SU-DHL-6 (cell line): ENCODE measurements at regions not wholly inside any gene's neighbourhood (a gene's known extent, or its start where the extent isn't known, plus 50 kb on each side); places are given as distances from the start of the nearest gene placed in this dataset.

ENCODE experiments used
- H2AFZ ChIP-seq: fragments of 200-600 bp; sonication (generic); 2 replicates; pipeline ENCODE4 v1.6.1; 2014; ENCODE audit warnings: low read depth, mild to moderate bottlenecking, moderate library complexity, mixed read lengths, antibody characterized with exemption, low read length; ENCODE audit not compliant: severe bottlenecking
- H3F3A ChIP-seq: fragments of 200-600 bp; shearing (Covaris generic); 2 replicates; pipeline ENCODE4 v1.6.0; 2016; ENCODE audit warnings: antibody characterized with exemption, mild to moderate bottlenecking; ENCODE audit not compliant: insufficient read depth
- H3K27ac ChIP-seq: fragments of 200-600 bp; sonication (generic); 2 replicates; pipeline ENCODE4 v1.5.1; 2016; ENCODE audit warnings: low read depth, mild to moderate bottlenecking, low read length, moderate library complexity, mixed read lengths
- H3K27me3 ChIP-seq: fragments of 200-600 bp; sonication (generic), shearing (Covaris generic); 2 replicates; pipeline ENCODE4 v1.6.0; 2014; ENCODE audit warnings: mild to moderate bottlenecking, low read length
- H3K36me3 ChIP-seq: fragments of 200-600 bp; sonication (generic); 2 replicates; pipeline ENCODE4 v1.6.1; 2014; ENCODE audit warnings: mild to moderate bottlenecking, low read length, mixed read lengths
- H3K4me2 ChIP-seq: fragments of 300-600, 200-600 bp; shearing (Covaris generic), sonication (generic); 2 replicates; pipeline ENCODE4 v1.6.0; 2014; ENCODE audit warnings: low read length, low read depth, mild to moderate bottlenecking; ENCODE audit not compliant: poor library complexity, severe bottlenecking
- H3K4me3 ChIP-seq: fragments of 200-600 bp; sonication (generic); 2 replicates; pipeline ENCODE4 v1.5.1; 2014; ENCODE audit warnings: antibody characterized with exemption, low read length, mild to moderate bottlenecking, mixed read lengths; ENCODE audit not compliant: insufficient read depth, poor library complexity, severe bottlenecking
- H3K79me2 ChIP-seq: fragments of 200-600 bp; sonication (generic); 2 replicates; pipeline ENCODE4 v1.6.1; 2014; ENCODE audit warnings: mild to moderate bottlenecking, low read length, moderate library complexity; ENCODE audit not compliant: insufficient read depth
- H3K9ac ChIP-seq: fragments of 200-600 bp; sonication (generic); 2 replicates; pipeline ENCODE4 v1.7.0; 2014; ENCODE audit warnings: mild to moderate bottlenecking, low read length
- H3K9me2 ChIP-seq: fragments of 200-600 bp; sonication (generic); replicated peaks from 2 replicates; pipeline ENCODE4 v1.6.1; 2014; ENCODE audit warnings: low read length; ENCODE audit not compliant: insufficient read depth
- H3K9me3 ChIP-seq: fragments of 200-600 bp; sonication (generic); 2 replicates; pipeline ENCODE4 v1.6.1; 2014; ENCODE audit warnings: low read length, mixed read lengths; ENCODE audit not compliant: insufficient read depth
- H4K20me1 ChIP-seq: fragments of 200-600 bp; sonication (generic); 2 replicates; pipeline ENCODE4 v1.6.1; 2014; ENCODE audit warnings: low read depth, mild to moderate bottlenecking, antibody characterized with exemption, low read length, moderate library complexity, mixed read lengths
- EZH2phosphoT487 ChIP-seq: fragments of 200-600 bp; sonication (generic), shearing (Covaris generic); conservative IDR thresholded peaks from 2 replicates; pipeline ENCODE4 v1.6.1; 2018; ENCODE audit warnings: mild to moderate bottlenecking, antibody characterized with exemption, low read length, moderate library complexity, mixed read lengths
- TF ChIP-seq, protein P1 (sequence below): fragments of 200-600 bp; sonication (generic); IDR thresholded peaks from one replicate; pipeline ENCODE4 v1.5.1; 2017; ENCODE audit warnings: antibody characterized with exemption, mild to moderate bottlenecking, low read length, moderate library complexity; ENCODE audit not compliant: insufficient read depth, poor library complexity, severe bottlenecking

DNA sequence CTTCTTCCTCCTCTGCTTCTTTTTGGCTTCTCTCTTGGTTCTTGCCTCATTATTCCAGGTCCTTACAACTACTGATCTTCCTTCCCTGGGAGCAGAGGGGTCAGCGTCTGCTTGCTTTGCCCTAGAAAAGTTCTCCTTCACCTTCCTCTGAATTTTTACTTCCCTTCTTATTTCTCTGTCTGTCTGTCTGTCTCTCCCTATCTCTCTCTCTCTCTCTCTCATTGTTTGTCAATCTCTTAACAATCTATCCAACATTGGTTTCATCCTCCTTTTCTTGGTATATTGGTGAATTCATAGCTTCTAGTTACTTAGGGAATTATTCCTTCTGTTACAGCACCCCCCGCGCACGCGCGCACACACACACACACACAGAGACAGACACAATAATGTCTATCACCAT, 559.1 kb downstream of the MN1 start:
- Histone ChIP-seq H3K4me2 (no peak overlapping the region), H3K79me2 (no peaks in the 10 kb centered on the region), H4K20me1 (no peaks in the 10 kb centered on the region), H3K36me3 (no peaks in the 10 kb centered on the region), H3K4me3 (no peak overlapping the region), H3F3A (no peaks in the 10 kb centered on the region), H2AFZ (no peak overlapping the region), H3K9me2 (no peaks in the 10 kb centered on the region), H3K9me3 (no peaks in the 10 kb centered on the region), H3K27ac (no peak overlapping the region), H3K27me3 (no peaks in the 10 kb centered on the region), H3K9ac (no peak overlapping the region)
- TF ChIP-seq EZH2phosphoT487, result no peak
- TF ChIP-seq, protein P1, sequence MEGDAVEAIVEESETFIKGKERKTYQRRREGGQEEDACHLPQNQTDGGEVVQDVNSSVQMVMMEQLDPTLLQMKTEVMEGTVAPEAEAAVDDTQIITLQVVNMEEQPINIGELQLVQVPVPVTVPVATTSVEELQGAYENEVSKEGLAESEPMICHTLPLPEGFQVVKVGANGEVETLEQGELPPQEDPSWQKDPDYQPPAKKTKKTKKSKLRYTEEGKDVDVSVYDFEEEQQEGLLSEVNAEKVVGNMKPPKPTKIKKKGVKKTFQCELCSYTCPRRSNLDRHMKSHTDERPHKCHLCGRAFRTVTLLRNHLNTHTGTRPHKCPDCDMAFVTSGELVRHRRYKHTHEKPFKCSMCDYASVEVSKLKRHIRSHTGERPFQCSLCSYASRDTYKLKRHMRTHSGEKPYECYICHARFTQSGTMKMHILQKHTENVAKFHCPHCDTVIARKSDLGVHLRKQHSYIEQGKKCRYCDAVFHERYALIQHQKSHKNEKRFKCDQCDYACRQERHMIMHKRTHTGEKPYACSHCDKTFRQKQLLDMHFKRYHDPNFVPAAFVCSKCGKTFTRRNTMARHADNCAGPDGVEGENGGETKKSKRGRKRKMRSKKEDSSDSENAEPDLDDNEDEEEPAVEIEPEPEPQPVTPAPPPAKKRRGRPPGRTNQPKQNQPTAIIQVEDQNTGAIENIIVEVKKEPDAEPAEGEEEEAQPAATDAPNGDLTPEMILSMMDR, result no peak

DNA sequence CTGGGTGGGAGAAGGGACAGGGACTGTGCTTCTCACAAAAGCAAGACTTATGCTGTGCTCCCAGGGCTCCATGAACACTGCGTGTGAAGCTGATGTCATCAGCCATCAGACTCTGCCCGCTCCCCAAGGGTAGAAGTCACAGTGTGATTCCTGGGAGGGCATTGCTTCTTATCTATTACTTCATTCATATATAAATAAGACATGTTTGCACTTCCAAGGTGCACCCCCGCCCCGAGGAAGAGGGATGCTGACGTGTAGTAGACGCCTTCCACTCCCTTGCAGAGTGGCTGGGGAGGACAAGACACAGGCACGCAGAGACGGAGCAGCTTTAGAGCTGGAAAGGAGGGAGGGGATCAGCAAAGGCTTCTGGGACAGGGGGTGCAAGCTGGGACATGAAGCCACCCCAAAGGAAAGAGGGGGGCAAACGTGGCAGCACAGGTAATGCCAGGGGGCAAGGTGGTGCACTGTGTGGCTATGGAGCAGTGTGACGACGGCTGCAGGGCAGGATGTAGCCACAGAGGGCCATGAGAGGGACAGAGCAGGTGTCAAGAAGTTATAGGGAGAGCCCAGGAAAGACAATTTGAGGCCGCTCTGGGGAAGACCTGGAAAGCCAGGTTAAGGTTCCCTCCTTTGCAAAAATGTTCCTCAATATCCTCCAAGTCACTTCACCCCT, 558.5 kb downstream of the MN1 start:
- no peaks in the 10 kb centered on the region for H3K9me3 ChIP-seq
- no peaks in the 10 kb centered on the region for H3K79me2 ChIP-seq
- H4K20me1 ChIP-seq, result no peaks in the 10 kb centered on the region
- H3K9ac ChIP-seq, result no peak overlapping the region
- no peaks in the 10 kb centered on the region for H3K36me3 ChIP-seq
- no peaks in the 10 kb centered on the region for H3K9me2 ChIP-seq
- H2AFZ ChIP-seq, result no peak overlapping the region
- no peak overlapping the region for H3K4me2 ChIP-seq
- no peak overlapping the region for H3K4me3 ChIP-seq
- H3F3A ChIP-seq, result no peaks in the 10 kb centered on the region
- H3K27me3 ChIP-seq, result no peaks in the 10 kb centered on the region
- H3K27ac ChIP-seq, result no peak overlapping the region
- TF ChIP-seq, protein P1, result no peak
- no peak for TF ChIP-seq EZH2phosphoT487

DNA sequence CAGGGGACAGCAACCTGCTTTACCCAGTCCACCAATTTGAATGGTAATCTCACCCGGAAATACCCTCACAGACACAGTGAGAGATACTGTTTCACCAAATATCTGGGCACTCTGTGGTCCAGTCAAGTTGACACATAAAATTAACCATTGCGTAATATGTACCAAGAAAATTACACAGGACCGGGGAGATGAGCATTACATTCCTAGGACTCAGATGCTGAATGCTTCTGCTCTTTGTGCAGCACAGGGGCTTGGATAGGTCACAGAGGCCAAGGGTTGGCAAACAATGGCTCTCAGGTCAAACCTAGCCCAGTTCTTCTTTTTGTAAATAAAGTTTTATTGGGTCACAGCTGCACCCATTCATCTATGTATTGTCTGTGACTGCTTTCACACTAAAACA, 557.2 kb downstream of the MN1 start:
- H2AFZ ChIP-seq, result no peak overlapping the region
- no peak overlapping the region for H3K9ac ChIP-seq
- no peaks in the 10 kb centered on the region for H4K20me1 ChIP-seq
- H3K27me3 ChIP-seq, result no peaks in the 10 kb centered on the region
- no peak overlapping the region for H3K4me3 ChIP-seq
- no peak for TF ChIP-seq EZH2phosphoT487
- TF ChIP-seq, protein P1, result no peak
- H3K27ac ChIP-seq, result no peak overlapping the region
- no peaks in the 10 kb centered on the region for H3K36me3 ChIP-seq
- no peak overlapping the region for H3K4me2 ChIP-seq
- no peaks in the 10 kb centered on the region for H3K9me3 ChIP-seq
- no peaks in the 10 kb centered on the region for H3K9me2 ChIP-seq
- H3F3A ChIP-seq, result no peaks in the 10 kb centered on the region
- no peaks in the 10 kb centered on the region for H3K79me2 ChIP-seq
